ENCODE measurements at regions not wholly inside any gene's neighbourhood (a gene's known extent, or its start where the extent isn't known, plus 50 kb on each side); places are given as distances from the start of the nearest gene placed in this dataset.
"Not testable (repeated sequence)": the region's sequence is repeated elsewhere in the genome, so short reads cannot be mapped to it uniquely, and the experiment has no call there.

DNA sequence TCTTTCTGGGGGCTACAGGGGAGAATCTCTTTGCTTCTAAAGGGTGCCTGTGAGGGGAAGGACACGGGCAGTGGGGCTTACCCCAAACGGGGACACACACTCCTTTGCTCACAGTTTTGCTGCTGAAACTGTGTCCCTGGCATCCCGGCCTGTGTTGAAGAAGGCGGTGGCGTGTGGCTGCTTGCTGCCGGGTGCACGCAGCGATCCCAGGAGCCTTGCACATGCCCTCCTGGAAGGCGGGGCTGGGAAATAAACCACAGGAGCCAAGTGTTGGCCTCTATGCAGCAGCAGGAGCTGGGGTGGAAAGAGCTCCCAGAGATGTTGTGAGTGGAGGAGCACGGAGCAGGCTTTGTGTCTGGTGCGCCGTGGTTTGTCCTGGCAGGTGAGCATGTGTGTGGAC is 131.0 kb upstream of the CIBAR2 start:
- no peak overlapping the region for H2AFZ ChIP-seq (ENCODE audit: low read depth, low read length)
- H3K9me2 ChIP-seq (ENCODE audit: insufficient read depth, low read length) = no peaks in the 10 kb centered on the region
- no peaks in the 10 kb centered on the region for H3K27me3 ChIP-seq (ENCODE audit: insufficient read depth, low read depth, low read length)
- no peak overlapping the region for H3K4me2 ChIP-seq (ENCODE audit: low read length)
- H3K79me2 ChIP-seq (replicated peaks; ENCODE audit: insufficient read depth, low read length) = no peaks in the 10 kb centered on the region
- H3K36me3 ChIP-seq (ENCODE audit: insufficient read depth, low read length) = no peaks in the 10 kb centered on the region
- no peak overlapping the region for H3K4me3 ChIP-seq (ENCODE audit: low read length)
- H3K27ac ChIP-seq (ENCODE audit: low read length) = no peak overlapping the region
- H3K9ac ChIP-seq (ENCODE audit: low read length) = no peak overlapping the region
- no peaks in the 10 kb centered on the region for H3K9me3 ChIP-seq (ENCODE audit: low read length)
- H3F3A ChIP-seq (ENCODE audit: insufficient read depth, low read length, poor library complexity, severe bottlenecking) = no peaks in the 10 kb centered on the region
- TF ChIP-seq, protein P1, sequence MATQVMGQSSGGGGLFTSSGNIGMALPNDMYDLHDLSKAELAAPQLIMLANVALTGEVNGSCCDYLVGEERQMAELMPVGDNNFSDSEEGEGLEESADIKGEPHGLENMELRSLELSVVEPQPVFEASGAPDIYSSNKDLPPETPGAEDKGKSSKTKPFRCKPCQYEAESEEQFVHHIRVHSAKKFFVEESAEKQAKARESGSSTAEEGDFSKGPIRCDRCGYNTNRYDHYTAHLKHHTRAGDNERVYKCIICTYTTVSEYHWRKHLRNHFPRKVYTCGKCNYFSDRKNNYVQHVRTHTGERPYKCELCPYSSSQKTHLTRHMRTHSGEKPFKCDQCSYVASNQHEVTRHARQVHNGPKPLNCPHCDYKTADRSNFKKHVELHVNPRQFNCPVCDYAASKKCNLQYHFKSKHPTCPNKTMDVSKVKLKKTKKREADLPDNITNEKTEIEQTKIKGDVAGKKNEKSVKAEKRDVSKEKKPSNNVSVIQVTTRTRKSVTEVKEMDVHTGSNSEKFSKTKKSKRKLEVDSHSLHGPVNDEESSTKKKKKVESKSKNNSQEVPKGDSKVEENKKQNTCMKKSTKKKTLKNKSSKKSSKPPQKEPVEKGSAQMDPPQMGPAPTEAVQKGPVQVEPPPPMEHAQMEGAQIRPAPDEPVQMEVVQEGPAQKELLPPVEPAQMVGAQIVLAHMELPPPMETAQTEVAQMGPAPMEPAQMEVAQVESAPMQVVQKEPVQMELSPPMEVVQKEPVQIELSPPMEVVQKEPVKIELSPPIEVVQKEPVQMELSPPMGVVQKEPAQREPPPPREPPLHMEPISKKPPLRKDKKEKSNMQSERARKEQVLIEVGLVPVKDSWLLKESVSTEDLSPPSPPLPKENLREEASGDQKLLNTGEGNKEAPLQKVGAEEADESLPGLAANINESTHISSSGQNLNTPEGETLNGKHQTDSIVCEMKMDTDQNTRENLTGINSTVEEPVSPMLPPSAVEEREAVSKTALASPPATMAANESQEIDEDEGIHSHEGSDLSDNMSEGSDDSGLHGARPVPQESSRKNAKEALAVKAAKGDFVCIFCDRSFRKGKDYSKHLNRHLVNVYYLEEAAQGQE (IDR thresholded peaks at IDR 0.05; ENCODE audit: borderline replicate concordance) = no peak
- TF ChIP-seq, protein P2, sequence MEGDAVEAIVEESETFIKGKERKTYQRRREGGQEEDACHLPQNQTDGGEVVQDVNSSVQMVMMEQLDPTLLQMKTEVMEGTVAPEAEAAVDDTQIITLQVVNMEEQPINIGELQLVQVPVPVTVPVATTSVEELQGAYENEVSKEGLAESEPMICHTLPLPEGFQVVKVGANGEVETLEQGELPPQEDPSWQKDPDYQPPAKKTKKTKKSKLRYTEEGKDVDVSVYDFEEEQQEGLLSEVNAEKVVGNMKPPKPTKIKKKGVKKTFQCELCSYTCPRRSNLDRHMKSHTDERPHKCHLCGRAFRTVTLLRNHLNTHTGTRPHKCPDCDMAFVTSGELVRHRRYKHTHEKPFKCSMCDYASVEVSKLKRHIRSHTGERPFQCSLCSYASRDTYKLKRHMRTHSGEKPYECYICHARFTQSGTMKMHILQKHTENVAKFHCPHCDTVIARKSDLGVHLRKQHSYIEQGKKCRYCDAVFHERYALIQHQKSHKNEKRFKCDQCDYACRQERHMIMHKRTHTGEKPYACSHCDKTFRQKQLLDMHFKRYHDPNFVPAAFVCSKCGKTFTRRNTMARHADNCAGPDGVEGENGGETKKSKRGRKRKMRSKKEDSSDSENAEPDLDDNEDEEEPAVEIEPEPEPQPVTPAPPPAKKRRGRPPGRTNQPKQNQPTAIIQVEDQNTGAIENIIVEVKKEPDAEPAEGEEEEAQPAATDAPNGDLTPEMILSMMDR (IDR thresholded peaks at IDR 0.05; ENCODE audit: poor library complexity, severe bottlenecking) = no peak
- no peak for TF ChIP-seq EP300 (conservative IDR thresholded peaks at IDR 0.05; ENCODE audit: poor library complexity, severe bottlenecking)
- H4K20me1 ChIP-seq (ENCODE audit: insufficient read depth) = no peaks in the 10 kb centered on the region

DNA sequence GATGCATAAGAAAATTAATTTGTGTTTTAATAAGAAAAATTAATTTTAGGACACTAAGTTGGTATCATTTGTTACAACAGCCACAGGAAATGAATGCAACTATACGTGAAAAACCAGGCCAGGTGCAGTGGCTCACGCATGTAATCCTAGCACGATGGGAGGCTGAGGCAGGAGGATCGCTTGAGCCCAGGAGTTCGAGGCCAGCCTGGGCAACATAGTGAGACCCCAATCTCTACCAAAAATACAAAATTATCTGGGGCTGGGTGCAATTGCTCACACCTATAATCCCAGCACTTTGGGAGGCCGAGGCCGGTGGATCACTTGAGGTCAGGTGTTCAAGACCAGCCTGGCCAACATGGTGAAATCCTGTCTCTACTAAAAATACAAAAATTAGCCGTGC is 132.2 kb upstream of the CIBAR2 start:
- not testable (repeated sequence) for H3F3A ChIP-seq (ENCODE audit: insufficient read depth, low read length, poor library complexity, severe bottlenecking); H3K4me2 ChIP-seq (ENCODE audit: low read length); H2AFZ ChIP-seq (ENCODE audit: low read depth, low read length); H3K9ac ChIP-seq (ENCODE audit: low read length); H3K9me2 ChIP-seq (ENCODE audit: insufficient read depth, low read length); H3K4me3 ChIP-seq (ENCODE audit: low read length); H3K9me3 ChIP-seq (ENCODE audit: low read length); H4K20me1 ChIP-seq (ENCODE audit: insufficient read depth); H3K27ac ChIP-seq (ENCODE audit: low read length); H3K79me2 ChIP-seq (replicated peaks; ENCODE audit: insufficient read depth, low read length); H3K36me3 ChIP-seq (ENCODE audit: insufficient read depth, low read length); H3K27me3 ChIP-seq (ENCODE audit: insufficient read depth, low read depth, low read length)

DNA sequence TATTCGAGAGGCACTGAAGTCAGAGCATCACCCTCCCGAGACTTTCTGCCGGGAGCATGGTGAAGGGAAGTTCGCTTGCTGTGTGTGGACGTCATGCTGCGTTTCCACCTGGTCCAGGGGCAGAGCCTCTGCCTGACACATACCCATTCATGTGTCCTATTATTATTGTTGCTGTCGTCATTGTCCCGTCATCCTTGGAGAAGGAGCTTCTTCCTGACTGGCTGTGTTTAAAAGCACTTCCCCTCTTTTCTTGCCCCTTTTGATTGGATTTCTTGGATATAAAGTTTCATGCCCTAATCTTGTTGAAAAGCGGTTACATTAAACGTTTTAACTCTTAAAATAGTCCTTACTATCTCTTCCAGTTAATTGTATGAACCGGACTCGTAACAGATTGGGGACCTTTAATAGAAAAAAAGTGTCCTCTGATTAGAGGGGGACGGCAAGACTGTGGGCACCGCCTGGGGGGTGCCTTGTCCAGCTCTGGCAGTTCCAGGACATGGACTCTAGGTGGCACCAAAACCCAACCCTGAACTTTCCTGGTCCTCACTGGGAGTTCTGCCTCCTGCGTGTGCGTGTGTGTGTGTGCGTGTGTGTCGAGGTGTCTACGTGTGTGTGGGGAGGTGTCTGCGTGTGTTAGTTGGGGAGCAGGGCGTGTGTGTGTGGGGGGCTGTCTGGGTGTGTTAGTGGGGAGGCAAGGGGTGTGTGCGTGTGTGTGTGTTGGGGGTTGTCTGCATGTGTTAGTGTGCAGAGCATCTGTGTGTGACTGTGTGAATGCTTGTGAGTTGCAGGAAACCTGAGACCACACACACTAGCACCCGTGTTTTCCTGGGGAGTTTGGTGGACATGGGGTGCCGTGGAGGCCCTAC is 133.3 kb upstream of the CIBAR2 start:
- Histone ChIP-seq H3K9me3 (ENCODE audit: low read length) (no peaks in the 10 kb centered on the region), H3K4me2 (ENCODE audit: low read length) (no peak overlapping the region), H3K27me3 (ENCODE audit: insufficient read depth, low read depth, low read length) (no peaks in the 10 kb centered on the region), H3F3A (ENCODE audit: insufficient read depth, low read length, poor library complexity, severe bottlenecking) (no peaks in the 10 kb centered on the region), H2AFZ (ENCODE audit: low read depth, low read length) (no peak overlapping the region), H3K4me3 (ENCODE audit: low read length) (no peak overlapping the region), H3K36me3 (ENCODE audit: insufficient read depth, low read length) (no peaks in the 10 kb centered on the region), H3K9me2 (ENCODE audit: insufficient read depth, low read length) (no peaks in the 10 kb centered on the region), H3K27ac (ENCODE audit: low read length) (no peak overlapping the region), H4K20me1 (ENCODE audit: insufficient read depth) (no peaks in the 10 kb centered on the region), H3K9ac (ENCODE audit: low read length) (peak overlapping the region; percentile 10), H3K79me2 (replicated peaks; ENCODE audit: insufficient read depth, low read length) (no peaks in the 10 kb centered on the region)
- no peak for TF ChIP-seq TAF1 (IDR thresholded peaks at IDR 0.05; ENCODE audit: low read depth)
- peak; percentile 32 for TF ChIP-seq EP300 (conservative IDR thresholded peaks at IDR 0.05; ENCODE audit: poor library complexity, severe bottlenecking)
- peak; percentile 87 for TF ChIP-seq SMC3 (conservative IDR thresholded peaks at IDR 0.05; ENCODE audit: poor library complexity)
- no peak for TF ChIP-seq POLR2AphosphoS5 (IDR thresholded peaks at IDR 0.05)
- TF ChIP-seq EZH2 (IDR thresholded peaks at IDR 0.05; ENCODE audit: borderline replicate concordance, insufficient read depth, low read length, poor library complexity, severe bottlenecking) = no peak
- peak; percentile 27 for TF ChIP-seq MXI1 (conservative IDR thresholded peaks at IDR 0.05; ENCODE audit: poor library complexity, severe bottlenecking)
- TF ChIP-seq, protein P2 (IDR thresholded peaks at IDR 0.05; ENCODE audit: poor library complexity, severe bottlenecking) = peak; percentile 97
- TF ChIP-seq, protein P1 (IDR thresholded peaks at IDR 0.05; ENCODE audit: borderline replicate concordance) = no peak
- peak; percentile 95 for TF ChIP-seq RAD21 (conservative IDR thresholded peaks at IDR 0.05)
